Stimulated activated CD4-positive, alpha-beta T cell treated with anti-CD3 and anti-CD28 coated beads, Interleukin-15, amount 100 ng/mL, for 48 hours (primary cell): ENCODE measurements at regions not wholly inside any gene's neighbourhood (a gene's known extent, or its start where the extent isn't known, plus 50 kb on each side); places are given as distances from the start of the nearest gene placed in this dataset.
"Not testable (repeated sequence)": the region's sequence is repeated elsewhere in the genome, so short reads cannot be mapped to it uniquely, and the experiment has no call there.

Experiments
- DNase-seq, 2 donors: peaks; one replicate each; pipeline ENCODE4 v3.0.0-alpha.2; 2020; ENCODE audit warnings: low read depth in 2 of 2

- no peak for DNase-seq
Measured at GRCh38 chr2:239819974-239820555, 205.1 kb downstream of the NDUFA10 start.

GRCh38 chr2:239819091-239819973 is 205.8 kb downstream of the NDUFA10 start:
- DNase-seq: no peak

DNA sequence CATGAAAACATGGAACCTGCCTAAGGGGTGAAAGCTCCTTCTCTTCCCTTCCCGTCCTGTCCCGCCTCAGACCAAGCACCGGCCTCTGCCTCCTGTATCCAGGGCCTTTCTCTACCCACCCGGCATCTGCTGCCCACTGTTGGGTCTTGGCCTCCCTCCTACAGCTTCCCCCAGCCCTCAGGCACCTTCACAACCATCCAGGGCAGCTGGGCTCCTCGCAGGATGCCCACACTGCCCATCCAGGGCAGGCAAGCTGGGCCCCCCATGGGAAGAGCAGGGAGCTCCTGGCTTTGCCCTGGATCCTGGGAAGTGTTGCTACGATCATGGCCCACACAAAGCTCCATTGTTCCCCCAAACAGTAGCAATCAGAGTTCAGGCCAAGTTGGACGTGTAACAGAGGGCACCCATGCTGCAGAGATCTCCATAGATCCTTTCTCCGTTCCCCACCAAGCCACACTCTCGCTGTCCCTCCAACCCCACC is 206.6 kb downstream of the NDUFA10 start:
- DNase-seq: no peak

DNA sequence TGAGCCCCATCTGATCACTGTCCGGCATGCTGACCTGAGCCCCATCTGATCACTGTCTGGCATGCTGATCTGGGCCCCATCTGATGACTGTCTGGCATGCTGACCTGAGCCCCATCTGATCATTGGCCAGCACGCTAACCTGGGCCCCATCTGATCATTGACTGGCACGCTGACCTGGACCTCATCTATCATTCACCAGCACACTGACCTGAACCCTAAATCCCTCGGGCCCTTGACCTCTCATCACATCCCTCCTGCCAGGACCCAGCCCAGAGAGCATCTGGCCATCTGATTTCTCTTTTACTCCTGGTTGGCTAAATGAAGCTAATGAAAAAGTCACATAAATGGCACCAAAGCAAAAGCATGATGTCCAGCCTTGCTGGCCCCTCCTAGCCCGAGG is 207.1 kb downstream of the NDUFA10 start:
- DNase-seq: no peak

GRCh38 chr2:239817468-239818031 is 207.6 kb downstream of the NDUFA10 start:
- not testable (repeated sequence) for DNase-seq

GRCh38 chr2:239816576-239817467 is 208.3 kb downstream of the NDUFA10 start:
- no peak for DNase-seq

GRCh38 chr2:239815671-239816070 is 209.5 kb downstream of the NDUFA10 start:
- DNase-seq: no peak

DNA sequence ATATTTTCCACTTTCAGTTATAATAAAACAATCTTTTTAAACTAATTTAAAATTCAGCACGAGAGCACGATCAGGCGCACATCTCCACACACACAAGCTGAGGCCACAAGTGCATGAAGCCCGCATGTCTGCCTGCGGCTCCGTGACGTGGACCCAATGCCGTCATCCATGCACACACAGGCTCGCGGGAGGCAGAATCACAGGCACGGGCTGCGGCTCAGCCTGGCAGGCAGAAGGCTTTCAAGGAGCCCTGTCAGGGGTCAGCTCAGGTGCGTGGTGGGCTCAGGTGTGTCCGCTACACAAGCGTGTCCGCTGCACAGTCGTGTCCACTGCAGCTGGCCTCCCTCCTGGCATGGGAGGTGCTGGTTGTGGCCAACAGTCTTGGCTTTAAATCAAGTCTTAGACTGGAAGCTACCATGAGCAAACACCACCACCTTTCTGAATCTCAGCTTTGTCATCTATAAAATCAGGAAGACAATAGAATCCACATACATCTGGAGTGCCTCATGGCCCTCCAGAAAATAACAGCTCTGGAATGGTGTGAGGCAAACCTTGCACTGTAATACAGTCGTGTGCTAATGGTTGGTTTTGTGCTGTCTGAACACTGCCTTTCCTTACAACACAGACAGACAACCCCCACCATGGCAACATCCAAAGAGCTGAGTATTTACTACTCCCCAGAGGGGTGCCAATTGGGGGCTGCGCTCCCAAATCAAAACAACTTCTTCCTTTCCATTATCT is 210.1 kb downstream of the NDUFA10 start:
- no peak for DNase-seq

- no peak for DNase-seq
Measured at GRCh38 chr2:239814116-239814860, 210.9 kb downstream of the NDUFA10 start.

DNA sequence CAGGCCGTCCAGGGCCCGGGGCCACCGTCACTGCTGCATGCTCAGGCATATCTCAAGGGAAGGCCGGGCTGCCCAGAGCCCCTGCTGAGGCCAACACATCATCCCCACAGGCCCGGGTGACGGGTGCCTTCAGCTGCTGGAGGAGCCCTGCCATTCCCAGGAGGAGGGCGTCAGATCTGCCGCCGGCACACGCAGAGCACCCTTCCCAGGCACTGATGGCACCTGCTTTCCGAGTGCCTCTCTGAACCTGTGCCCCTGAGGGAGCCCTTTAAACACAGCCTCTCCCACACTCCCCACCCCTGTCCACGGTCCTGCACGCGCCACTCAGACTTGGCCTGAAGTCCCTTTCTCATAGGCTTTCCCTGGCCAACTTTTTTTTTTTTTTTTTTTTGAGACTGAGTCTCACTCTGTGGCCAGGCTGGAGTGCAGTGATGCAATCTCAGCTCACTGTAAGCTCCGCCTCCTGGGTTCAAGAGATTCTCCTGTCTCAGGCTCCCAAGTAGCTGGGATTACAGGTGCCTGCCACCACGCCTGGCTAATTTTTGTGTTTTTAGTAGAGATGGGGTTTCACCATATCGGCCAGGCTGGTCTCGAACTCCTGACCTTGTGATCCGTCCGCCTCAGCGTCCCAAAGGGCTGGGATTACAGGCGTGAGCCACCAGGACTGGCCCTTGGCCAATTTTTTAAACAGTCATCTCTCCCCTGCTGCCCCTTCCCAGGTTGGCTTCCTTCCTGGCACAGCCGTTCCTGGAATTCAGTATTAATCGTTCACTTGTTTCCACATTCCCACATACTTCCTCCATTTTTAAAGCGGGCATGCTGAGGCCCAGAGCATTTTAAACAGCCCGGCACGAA is 211.7 kb downstream of the NDUFA10 start:
- no peak for DNase-seq

DNA sequence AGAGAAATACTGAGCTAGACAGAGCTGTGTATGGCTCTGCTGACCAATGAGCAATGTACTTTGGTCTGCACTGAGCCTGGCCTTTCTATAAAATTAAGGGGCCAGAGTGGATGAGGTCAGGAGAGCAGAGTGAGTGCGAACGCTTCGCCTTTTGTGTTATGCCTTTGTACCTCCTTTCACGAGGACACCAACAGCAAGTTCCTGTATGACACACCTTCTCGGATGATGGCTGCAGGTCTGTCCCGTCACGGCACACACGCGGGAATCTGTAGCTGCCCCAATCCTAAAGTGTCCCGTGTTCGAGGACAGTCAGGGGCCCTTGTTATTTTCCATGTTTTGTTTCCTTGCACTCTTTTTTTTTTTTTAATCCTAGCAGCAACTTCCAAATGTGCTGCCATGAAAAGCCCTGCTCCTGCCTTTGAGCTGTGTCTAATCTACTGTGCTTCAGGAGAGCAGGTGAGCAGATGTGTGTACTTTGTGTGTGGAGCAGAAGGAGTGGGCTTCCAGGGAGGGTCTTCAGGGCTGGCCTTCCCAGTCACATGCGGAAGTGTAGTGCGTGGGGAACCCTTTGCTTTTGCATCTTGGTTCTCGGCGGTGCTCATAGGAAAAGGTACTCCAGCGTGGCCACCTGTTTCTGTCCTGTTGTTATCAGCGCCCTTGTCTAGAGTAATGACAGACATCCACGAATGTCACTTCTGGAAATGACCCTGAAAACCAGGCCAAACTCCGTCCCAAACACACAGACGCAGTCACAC is 213.2 kb downstream of the NDUFA10 start:
- no peak for DNase-seq

DNA sequence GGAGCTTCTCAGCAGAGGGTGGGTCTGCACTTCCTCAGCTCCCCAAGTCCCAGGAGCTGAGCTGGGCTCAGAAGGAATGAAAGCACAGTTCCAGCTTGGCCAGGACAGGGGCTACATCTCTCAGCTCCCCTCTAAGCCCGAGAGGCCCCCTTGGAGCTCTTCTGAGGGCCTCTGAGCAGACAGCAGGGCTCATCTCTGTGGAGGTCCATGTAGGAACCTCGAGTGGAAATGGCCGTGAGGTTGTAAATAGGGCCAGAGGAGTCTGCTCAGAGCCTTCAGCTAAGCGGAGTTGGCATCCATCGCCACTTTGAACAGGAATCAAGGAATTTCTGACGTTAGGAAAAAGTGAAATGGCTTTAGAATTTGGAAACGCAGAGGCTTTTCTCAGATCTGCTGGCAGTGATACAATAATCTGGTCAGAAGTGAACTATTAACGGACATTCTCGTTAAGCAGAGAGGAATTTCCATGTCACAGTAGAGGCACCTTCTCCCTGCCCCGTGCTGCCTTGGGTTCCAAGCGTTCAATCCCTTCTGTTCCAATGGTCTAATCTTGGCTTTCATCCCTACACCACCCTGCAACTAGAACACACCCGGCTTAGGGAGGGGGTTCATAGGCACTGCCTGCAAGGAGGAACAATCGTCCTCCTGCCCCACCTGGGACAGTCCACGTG is 213.9 kb downstream of the NDUFA10 start:
- no peak for DNase-seq

DNA sequence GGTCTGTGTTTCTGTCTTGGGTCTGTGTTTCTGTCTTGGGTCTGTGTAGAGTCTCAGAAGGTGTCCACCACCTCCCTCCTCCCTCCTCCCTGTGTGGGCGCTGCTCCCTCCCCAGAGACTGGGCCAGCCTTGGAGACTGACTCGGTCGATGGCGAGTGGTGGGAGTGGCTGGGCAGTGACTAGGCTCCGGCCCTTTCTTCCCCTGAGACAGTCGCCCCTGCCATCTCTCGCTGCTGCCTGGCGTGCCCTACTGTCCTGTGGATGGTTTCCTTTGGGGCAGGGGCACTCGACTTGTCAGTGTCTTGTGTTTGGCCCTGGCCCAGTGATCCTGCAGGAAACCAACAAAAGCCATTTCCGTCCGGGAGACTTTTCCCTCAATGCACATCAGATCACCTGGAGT is 215.8 kb downstream of the NDUFA10 start:
- no peak for DNase-seq

DNA sequence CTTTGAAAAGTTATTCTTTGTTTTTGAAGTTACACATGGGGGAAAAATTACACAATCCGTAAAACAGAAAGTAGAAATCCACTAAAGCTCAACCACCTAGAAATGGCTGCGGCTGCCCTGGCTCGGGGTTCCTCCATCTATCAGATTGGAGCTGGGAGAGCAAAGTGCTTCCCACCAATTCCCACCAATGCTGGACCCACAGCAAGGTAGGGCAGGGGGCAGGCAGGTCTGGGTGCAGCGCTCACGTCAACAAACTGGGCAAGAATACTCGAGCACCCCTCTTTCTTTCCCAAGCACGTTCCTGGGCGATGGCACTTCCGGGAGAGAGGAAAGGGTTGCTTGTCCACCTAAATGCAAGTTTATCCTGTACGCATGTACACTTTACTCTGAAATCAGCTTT is 217.6 kb downstream of the NDUFA10 start:
- no peak for DNase-seq

DNA sequence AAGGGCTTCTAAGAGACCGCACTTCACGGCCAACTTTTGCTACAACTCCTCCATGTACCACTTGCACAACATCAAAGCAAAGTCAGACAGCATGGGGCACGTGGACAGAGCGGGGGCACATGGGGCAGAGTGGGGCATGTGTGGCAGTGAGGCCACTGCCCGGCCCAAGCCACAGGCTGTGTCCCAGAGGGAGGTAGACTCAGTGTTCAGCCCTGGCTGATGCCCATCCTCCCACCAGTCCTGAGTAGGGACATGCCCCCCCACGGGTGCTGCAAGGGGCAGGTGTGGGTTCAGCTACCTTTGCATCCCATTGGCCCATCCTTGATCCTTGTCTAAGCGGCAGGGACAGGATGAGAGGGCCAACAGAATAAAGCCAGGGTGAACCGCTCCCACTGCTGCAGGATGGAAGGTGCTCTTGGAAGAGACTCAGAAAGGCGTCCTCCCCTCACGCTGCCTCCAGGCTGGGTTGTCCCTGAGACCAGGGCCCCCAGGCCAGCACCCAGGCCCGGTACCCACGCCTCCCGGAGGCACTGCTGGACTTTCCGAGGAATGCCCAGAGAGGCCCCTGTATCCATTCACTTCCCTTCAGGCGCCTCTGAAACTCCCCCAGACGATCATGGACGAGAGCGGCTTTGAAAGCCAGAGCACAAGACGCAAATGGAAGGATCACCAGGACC is 218.2 kb downstream of the NDUFA10 start:
- no peak for DNase-seq

- DNase-seq: no peak
Measured at GRCh38 chr2:239806276-239806675, 218.9 kb downstream of the NDUFA10 start.

DNA sequence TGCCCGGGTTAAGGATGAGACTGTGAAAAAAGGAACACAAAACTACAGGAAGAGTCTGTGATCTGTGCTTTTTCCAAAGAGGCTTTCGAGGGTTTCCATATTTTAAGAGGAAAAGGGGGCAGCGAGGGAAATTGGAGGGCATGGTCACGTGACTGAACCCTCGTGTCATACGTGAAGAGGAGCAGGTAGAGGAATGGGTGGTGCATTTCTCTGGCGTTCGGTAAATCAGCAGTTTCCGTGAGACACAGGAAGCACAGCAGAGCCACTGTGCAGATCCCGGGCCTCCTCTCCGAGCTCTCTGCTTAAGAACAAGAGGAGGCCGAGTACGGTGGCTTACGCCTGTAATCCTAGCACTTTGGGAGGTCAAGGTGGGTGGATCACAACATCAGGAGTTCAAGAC is 219.7 kb downstream of the NDUFA10 start:
- no peak for DNase-seq

GRCh38 chr2:239805043-239805329 is 220.2 kb downstream of the NDUFA10 start:
- DNase-seq: no peak
